ENCODE measurements at regions not wholly inside any gene's neighbourhood (a gene's known extent, or its start where the extent isn't known, plus 50 kb on each side); places are given as distances from the start of the nearest gene placed in this dataset.

GRCh38 chr6:14431385-14432330, 314.1 kb downstream of the CD83 start:
- TF ChIP-seq, protein P1, sequence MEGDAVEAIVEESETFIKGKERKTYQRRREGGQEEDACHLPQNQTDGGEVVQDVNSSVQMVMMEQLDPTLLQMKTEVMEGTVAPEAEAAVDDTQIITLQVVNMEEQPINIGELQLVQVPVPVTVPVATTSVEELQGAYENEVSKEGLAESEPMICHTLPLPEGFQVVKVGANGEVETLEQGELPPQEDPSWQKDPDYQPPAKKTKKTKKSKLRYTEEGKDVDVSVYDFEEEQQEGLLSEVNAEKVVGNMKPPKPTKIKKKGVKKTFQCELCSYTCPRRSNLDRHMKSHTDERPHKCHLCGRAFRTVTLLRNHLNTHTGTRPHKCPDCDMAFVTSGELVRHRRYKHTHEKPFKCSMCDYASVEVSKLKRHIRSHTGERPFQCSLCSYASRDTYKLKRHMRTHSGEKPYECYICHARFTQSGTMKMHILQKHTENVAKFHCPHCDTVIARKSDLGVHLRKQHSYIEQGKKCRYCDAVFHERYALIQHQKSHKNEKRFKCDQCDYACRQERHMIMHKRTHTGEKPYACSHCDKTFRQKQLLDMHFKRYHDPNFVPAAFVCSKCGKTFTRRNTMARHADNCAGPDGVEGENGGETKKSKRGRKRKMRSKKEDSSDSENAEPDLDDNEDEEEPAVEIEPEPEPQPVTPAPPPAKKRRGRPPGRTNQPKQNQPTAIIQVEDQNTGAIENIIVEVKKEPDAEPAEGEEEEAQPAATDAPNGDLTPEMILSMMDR (IDR thresholded peaks at IDR 0.05; ENCODE audit: control insufficient read depth, insufficient read depth, low read depth, low read length, missing control alignments) = no peak
- no peak overlapping the region for H3K4me3 ChIP-seq (ENCODE audit: control insufficient read depth, low read depth, low read length)
- DNase-seq (ENCODE audit: low read depth) = no peak

- TF ChIP-seq, protein P1 (IDR thresholded peaks at IDR 0.05; ENCODE audit: control insufficient read depth, insufficient read depth, low read depth, low read length, missing control alignments) = no peak
- no peak overlapping the region for H3K4me3 ChIP-seq (ENCODE audit: control insufficient read depth, low read depth, low read length)
- DNase-seq (ENCODE audit: low read depth) = no peak
These were observed 317.5 kb downstream of the CD83 start for GRCh38 chr6:14434916-14435690.

GRCh38 chr6:14436592-14437132, 319.1 kb downstream of the CD83 start:
- DNase-seq (ENCODE audit: low read depth) = no peak
- TF ChIP-seq, protein P1 (IDR thresholded peaks at IDR 0.05; ENCODE audit: control insufficient read depth, insufficient read depth, low read depth, low read length, missing control alignments) = no peak
- no peak overlapping the region for H3K4me3 ChIP-seq (ENCODE audit: control insufficient read depth, low read depth, low read length)

- TF ChIP-seq, protein P1 (IDR thresholded peaks at IDR 0.05; ENCODE audit: control insufficient read depth, insufficient read depth, low read depth, low read length, missing control alignments) = no peak
- H3K4me3 ChIP-seq (ENCODE audit: control insufficient read depth, low read depth, low read length) = no peak overlapping the region
- no peak for DNase-seq (ENCODE audit: low read depth)
These were observed 321.8 kb downstream of the CD83 start for GRCh38 chr6:14439419-14439818.

DNA sequence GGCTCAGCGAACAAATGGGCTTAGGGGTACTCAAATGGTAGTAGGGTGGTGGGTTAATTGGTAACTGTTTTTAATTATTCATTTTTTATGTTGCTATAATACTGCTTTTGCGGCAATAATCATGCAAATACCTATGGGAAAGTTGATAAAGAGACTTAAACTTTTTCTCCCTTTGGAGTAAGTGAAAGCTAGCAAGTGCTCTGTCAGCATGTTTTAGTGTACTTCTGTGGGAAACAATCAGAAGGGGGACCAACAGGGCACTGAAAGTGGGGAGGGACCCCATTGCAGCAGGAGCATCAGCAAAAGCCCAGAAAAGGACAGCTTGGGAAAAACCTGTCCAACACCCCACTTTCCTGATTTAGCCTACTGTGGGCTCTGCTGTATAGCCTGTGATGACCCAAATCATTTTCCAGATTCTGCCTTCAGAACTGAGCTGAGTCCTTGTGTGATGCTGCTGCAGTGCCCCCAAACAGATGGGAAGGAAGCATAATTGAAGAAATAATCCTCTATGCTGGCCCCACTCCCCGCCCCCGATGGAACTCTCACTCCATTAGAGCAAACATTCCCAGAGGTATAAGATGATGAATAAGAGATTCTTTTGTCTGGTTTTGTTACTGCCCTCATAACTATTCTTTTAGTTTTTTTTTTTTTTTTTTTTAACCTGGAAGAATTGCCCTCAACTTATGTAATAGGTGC, 322.8 kb downstream of the CD83 start:
- TF ChIP-seq, protein P1 (IDR thresholded peaks at IDR 0.05; ENCODE audit: control insufficient read depth, insufficient read depth, low read depth, low read length, missing control alignments) = no peak
- no peak overlapping the region for H3K4me3 ChIP-seq (ENCODE audit: control insufficient read depth, low read depth, low read length)
- no peak for DNase-seq (ENCODE audit: low read depth)
